ENCODE measurements at regions not wholly inside any gene's neighbourhood (a gene's known extent, or its start where the extent isn't known, plus 50 kb on each side); places are given as distances from the start of the nearest gene placed in this dataset.
"Not testable (repeated sequence)": the region's sequence is repeated elsewhere in the genome, so short reads cannot be mapped to it uniquely, and the experiment has no call there.

DNA sequence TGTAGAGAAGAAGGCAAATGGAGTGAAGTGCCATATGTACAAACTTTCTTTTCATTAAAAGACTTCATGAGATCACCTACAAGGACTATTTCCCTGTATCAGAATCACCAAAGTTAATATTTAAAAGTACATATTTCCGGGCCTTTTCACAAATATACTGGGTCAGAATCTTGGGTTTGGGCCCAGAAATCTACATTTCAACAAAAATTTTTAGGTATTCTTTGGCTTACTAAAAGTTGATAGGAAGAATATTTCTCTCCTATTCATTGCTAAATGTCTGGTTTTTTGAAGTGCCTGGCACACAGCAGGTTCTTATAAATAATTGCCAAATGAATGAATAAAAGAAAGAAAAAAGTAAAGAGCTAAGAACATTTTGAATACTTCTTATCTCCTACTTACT lies 843.8 kb upstream of the ACVR2A start (continued):
- TF ChIP-seq TCF7L2 (IDR thresholded peaks at IDR 0.05; ENCODE audit: borderline replicate concordance, low read depth, low read length) (no peak), ZNF174 (tag by site-specific recombination; IDR thresholded peaks at IDR 0.05) (no peak), ZNF10 (tag by site-specific recombination; IDR thresholded peaks at IDR 0.05) (no peak)

DNA sequence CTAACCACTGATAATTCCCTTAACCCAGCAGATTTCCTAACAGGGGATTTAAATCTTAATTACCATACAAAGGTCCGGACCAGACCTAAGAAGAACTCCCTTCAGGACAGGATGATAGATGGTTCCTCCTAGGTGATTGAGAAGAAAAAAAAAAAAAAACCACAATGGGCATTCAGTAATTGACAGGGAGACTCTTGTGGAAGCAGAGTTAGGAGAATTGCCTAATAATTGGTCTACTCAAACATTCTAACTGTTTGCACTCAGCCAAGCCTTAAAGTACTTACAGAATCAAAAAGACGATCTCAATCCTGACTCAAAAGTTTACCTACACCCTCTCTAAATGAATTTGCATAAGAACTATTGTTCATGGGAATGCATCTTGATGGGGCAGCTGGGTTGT lies 844.7 kb upstream of the ACVR2A start:
- H3K4me3 ChIP-seq (ENCODE audit: low read depth, low read length); H3K9me3 ChIP-seq (ENCODE audit: control insufficient read depth, insufficient read depth, low read depth, low read length); CTCF ChIA-PET; POLR2A ChIA-PET; H3K27ac ChIP-seq (ENCODE audit: extremely low read depth, low read depth, low read length); H3K4me1 ChIP-seq (ENCODE audit: control insufficient read depth, insufficient read depth, low read length); H3K36me3 ChIP-seq (ENCODE audit: control insufficient read depth in 2 of 2, insufficient read depth in 1 of 2, low read length in 2 of 2): not testable (repeated sequence)

DNA sequence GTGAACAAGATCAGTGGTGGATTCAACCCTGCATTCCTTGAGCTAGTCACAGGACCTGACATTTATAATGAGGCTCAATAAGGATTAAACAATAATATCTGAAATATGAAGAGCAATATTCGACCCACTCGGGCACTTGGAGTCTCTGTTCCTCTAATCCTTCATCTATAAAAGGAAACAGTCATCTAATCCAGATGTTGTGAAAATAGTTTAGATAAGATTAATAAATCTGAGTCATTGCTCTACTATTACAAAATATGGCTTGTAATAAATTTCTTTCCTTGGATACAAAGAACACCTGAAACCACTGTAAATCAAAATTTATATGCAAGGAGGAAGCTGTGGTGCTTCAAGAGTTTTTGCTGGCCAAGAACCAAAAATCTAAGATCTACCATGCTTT lies 846.9 kb upstream of the ACVR2A start:
- no peak overlapping the region for H3K27ac ChIP-seq (ENCODE audit: extremely low read depth, low read depth, low read length)
- POLR2A ChIA-PET, result no interaction called here
- CTCF ChIA-PET, result no interaction called here
- H3K36me3 ChIP-seq (ENCODE audit: control insufficient read depth in 2 of 2, insufficient read depth in 1 of 2, low read length in 2 of 2), result no peaks in the 10 kb centered on the region
- no peaks in the 10 kb centered on the region for H3K4me1 ChIP-seq (ENCODE audit: control insufficient read depth, insufficient read depth, low read length)
- H3K9me3 ChIP-seq (ENCODE audit: control insufficient read depth, insufficient read depth, low read depth, low read length), result no peaks in the 10 kb centered on the region
- H3K4me3 ChIP-seq (ENCODE audit: low read depth, low read length), result no peak overlapping the region
- no peak for TF ChIP-seq ZNF768 (tag by site-specific recombination; IDR thresholded peaks at IDR 0.05)

DNA sequence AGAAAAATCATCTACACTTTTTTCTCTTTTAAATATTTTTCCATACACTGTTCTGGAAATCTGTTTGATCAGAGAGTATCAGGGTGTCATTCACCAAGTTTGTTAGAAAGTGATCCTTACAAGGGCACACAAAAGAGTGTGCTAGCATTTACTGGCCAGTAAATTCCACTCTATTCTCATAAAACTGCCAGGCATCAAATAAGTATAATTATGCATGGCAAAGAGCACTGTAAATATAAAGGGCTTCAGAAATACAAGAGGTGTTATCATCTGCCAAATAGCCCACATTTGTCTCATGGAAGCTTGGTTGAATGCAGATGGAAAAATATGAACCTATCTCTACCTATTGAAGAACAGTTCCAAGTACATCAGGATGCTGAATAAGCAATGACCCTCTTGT lies 847.3 kb upstream of the ACVR2A start:
- H3K4me1 ChIP-seq (ENCODE audit: control insufficient read depth, insufficient read depth, low read length), result no peaks in the 10 kb centered on the region
- no peaks in the 10 kb centered on the region for H3K36me3 ChIP-seq (ENCODE audit: control insufficient read depth in 2 of 2, insufficient read depth in 1 of 2, low read length in 2 of 2)
- no peak overlapping the region for H3K4me3 ChIP-seq (ENCODE audit: low read depth, low read length)
- ChIA-PET POLR2A (no interaction called here), CTCF (no interaction called here)
- no peak overlapping the region for H3K27ac ChIP-seq (ENCODE audit: extremely low read depth, low read depth, low read length)
- no peaks in the 10 kb centered on the region for H3K9me3 ChIP-seq (ENCODE audit: control insufficient read depth, insufficient read depth, low read depth, low read length)
- no peak for TF ChIP-seq TRIM28 (IDR thresholded peaks at IDR 0.05; ENCODE audit: borderline replicate concordance, low read length)
- peak; percentile 28; the same call in 1 of the 2 replicates for TF ChIP-seq FEZF1 (tag by site-specific recombination; IDR thresholded peaks at IDR 0.05)

DNA sequence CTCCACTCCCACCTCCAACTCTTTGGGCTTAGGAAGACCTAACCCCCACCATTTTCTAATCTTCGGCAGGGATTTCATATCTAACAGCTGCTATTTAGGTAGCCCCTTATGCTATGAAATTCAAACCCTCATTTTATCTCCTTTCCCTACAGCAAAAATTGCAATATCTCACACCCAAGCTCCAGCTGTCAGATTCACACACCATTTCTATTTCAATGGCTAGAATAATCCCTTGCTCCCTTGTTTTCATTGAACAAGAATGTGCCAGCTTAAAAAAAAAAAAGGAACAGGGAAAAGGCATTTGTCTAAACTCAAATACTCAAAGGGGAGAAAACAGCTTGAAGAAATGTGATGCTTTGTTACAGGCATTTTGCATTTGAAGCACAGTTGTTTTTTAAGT lies 850.6 kb upstream of the ACVR2A start:
- TF ChIP-seq ZNF76 (tag by site-specific recombination; IDR thresholded peaks at IDR 0.05; ENCODE audit: borderline replicate concordance, low read depth), result no peak
- TF ChIP-seq ZNF621 (tag by site-specific recombination; IDR thresholded peaks at IDR 0.05), result no peak
- TF ChIP-seq ZNF510 (tag by site-specific recombination; IDR thresholded peaks at IDR 0.05; ENCODE audit: insufficient replicate concordance), result no peak
- TF ChIP-seq SP3 (tag by site-specific recombination; IDR thresholded peaks at IDR 0.05), result no peak
- TF ChIP-seq, protein P1, sequence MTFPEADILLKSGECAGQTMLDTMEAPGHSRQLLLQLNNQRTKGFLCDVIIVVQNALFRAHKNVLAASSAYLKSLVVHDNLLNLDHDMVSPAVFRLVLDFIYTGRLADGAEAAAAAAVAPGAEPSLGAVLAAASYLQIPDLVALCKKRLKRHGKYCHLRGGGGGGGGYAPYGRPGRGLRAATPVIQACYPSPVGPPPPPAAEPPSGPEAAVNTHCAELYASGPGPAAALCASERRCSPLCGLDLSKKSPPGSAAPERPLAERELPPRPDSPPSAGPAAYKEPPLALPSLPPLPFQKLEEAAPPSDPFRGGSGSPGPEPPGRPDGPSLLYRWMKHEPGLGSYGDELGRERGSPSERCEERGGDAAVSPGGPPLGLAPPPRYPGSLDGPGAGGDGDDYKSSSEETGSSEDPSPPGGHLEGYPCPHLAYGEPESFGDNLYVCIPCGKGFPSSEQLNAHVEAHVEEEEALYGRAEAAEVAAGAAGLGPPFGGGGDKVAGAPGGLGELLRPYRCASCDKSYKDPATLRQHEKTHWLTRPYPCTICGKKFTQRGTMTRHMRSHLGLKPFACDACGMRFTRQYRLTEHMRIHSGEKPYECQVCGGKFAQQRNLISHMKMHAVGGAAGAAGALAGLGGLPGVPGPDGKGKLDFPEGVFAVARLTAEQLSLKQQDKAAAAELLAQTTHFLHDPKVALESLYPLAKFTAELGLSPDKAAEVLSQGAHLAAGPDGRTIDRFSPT (tag by site-specific recombination; IDR thresholded peaks at IDR 0.05), result no peak
- TF ChIP-seq ZNF404 (tag by site-specific recombination; IDR thresholded peaks at IDR 0.05), result no peak
- no peak for TF ChIP-seq BCL11B (tag by site-specific recombination; IDR thresholded peaks at IDR 0.05; ENCODE audit: low read depth)
- TF ChIP-seq ZNF175 (tag by site-specific recombination; IDR thresholded peaks at IDR 0.05), result no peak
- no peak for TF ChIP-seq SP7 (tag by site-specific recombination; IDR thresholded peaks at IDR 0.05)
- no peak for TF ChIP-seq ZNF707 (tag by site-specific recombination; IDR thresholded peaks at IDR 0.05)
- no peak for TF ChIP-seq ZNF214 (tag by site-specific recombination; IDR thresholded peaks at IDR 0.05; ENCODE audit: borderline replicate concordance)
- no peak for TF ChIP-seq ZNF776 (tag by site-specific recombination; IDR thresholded peaks at IDR 0.05; ENCODE audit: borderline replicate concordance)
- ChIA-PET CTCF (interaction anchor here (0.6 kb wide), 1 partner anchor 38 kb away, joined by 3 read pairs; no protein-coding TSS in a partner anchor), POLR2A (no interaction called here)
- H3K36me3 ChIP-seq (ENCODE audit: control insufficient read depth in 2 of 2, insufficient read depth in 1 of 2, low read length in 2 of 2), result no peaks in the 10 kb centered on the region
- H3K27ac ChIP-seq (ENCODE audit: extremely low read depth, low read depth, low read length), result no peak overlapping the region
- 0 out of 2 replicates have a peak, but pooled peaks cover 2% of the 10 kb centered on the region for H3K4me1 ChIP-seq (ENCODE audit: control insufficient read depth, insufficient read depth, low read length)
- no peak overlapping the region for H3K4me3 ChIP-seq (ENCODE audit: low read depth, low read length)
- no peaks in the 10 kb centered on the region for H3K9me3 ChIP-seq (ENCODE audit: control insufficient read depth, insufficient read depth, low read depth, low read length)

Measured in HEK293 (cell line).